ENCODE measurements at regions not wholly inside any gene's neighbourhood (a gene's known extent, or its start where the extent isn't known, plus 50 kb on each side); places are given as distances from the start of the nearest gene placed in this dataset.

GRCh38 chr3:82641701-82642100 lies 880.3 kb upstream of the GBE1 start:
- TF ChIP-seq CTCF (IDR thresholded peaks at IDR 0.05): no peak
- TF ChIP-seq POLR2A (IDR thresholded peaks at IDR 0.05): no peak
- no peak for TF ChIP-seq EP300 (IDR thresholded peaks at IDR 0.05)
- no peak for TF ChIP-seq POLR2AphosphoS5 (IDR thresholded peaks at IDR 0.05)
- H3K27ac ChIP-seq: no peak overlapping the region
- no peak overlapping the region for H3K4me3 ChIP-seq
- ATAC-seq: no peak
- H3K9me3 ChIP-seq: no peaks in the 10 kb centered on the region
- WGBS, 2 donors (ENCODE audit: low coverage in 1 of 2): 83 to 100% methylated on average over 2 of the region's 2 CpGs
- H3K27me3 ChIP-seq: no peaks in the 10 kb centered on the region
- H3K4me1 ChIP-seq: no peaks in the 10 kb centered on the region
- no peaks in the 10 kb centered on the region for H3K36me3 ChIP-seq

GRCh38 chr3:82640254-82640653 lies 878.8 kb upstream of the GBE1 start:
- 75% methylated on average over 2 of the region's 3 CpGs; no CpG with 5 or more reads in 1 of the 2 donors for WGBS, 2 donors (ENCODE audit: low coverage in 1 of 2)
- no peak overlapping the region for H3K27ac ChIP-seq
- H3K27me3 ChIP-seq: no peaks in the 10 kb centered on the region
- H3K4me1 ChIP-seq: no peaks in the 10 kb centered on the region
- H3K36me3 ChIP-seq: no peaks in the 10 kb centered on the region
- no peak for ATAC-seq
- H3K4me3 ChIP-seq: no peak overlapping the region
- no peaks in the 10 kb centered on the region for H3K9me3 ChIP-seq
- TF ChIP-seq POLR2A (IDR thresholded peaks at IDR 0.05) (no peak), CTCF (IDR thresholded peaks at IDR 0.05) (no peak), EP300 (IDR thresholded peaks at IDR 0.05) (no peak), POLR2AphosphoS5 (IDR thresholded peaks at IDR 0.05) (no peak)

GRCh38 chr3:82637574-82637973 lies 876.1 kb upstream of the GBE1 start:
- no peaks in the 10 kb centered on the region for H3K4me1 ChIP-seq
- H3K36me3 ChIP-seq: no peaks in the 10 kb centered on the region
- no peaks in the 10 kb centered on the region for H3K27me3 ChIP-seq
- H3K9me3 ChIP-seq: no peaks in the 10 kb centered on the region
- no peak overlapping the region for H3K4me3 ChIP-seq
- TF ChIP-seq POLR2AphosphoS5 (IDR thresholded peaks at IDR 0.05): no peak
- no peak for TF ChIP-seq EP300 (IDR thresholded peaks at IDR 0.05)
- TF ChIP-seq CTCF (IDR thresholded peaks at IDR 0.05): no peak
- TF ChIP-seq POLR2A (IDR thresholded peaks at IDR 0.05): no peak
- 67 to 80% methylated on average over 5 of the region's 5 CpGs for WGBS, 2 donors (ENCODE audit: low coverage in 1 of 2)
- no peak for ATAC-seq
- no peak overlapping the region for H3K27ac ChIP-seq

GRCh38 chr3:82636177-82636576 lies 874.7 kb upstream of the GBE1 start:
- H3K36me3 ChIP-seq: no peaks in the 10 kb centered on the region
- ATAC-seq: no peak
- H3K27me3 ChIP-seq: no peaks in the 10 kb centered on the region
- H3K4me1 ChIP-seq: no peaks in the 10 kb centered on the region
- H3K4me3 ChIP-seq: no peak overlapping the region
- TF ChIP-seq EP300 (IDR thresholded peaks at IDR 0.05) (no peak), POLR2A (IDR thresholded peaks at IDR 0.05) (no peak), POLR2AphosphoS5 (IDR thresholded peaks at IDR 0.05) (no peak)
- no peak overlapping the region for H3K27ac ChIP-seq
- no peaks in the 10 kb centered on the region for H3K9me3 ChIP-seq
- 64 to 75% methylated on average over 1 of the region's 1 CpG for WGBS, 2 donors (ENCODE audit: low coverage in 1 of 2)

- Histone ChIP-seq H3K4me3 (no peak overlapping the region), H3K4me1 (no peaks in the 10 kb centered on the region), H3K9me3 (no peaks in the 10 kb centered on the region), H3K36me3 (no peaks in the 10 kb centered on the region), H3K27me3 (no peaks in the 10 kb centered on the region), H3K27ac (no peak overlapping the region)
- WGBS, 2 donors (ENCODE audit: low coverage in 1 of 2): 43 to 71% methylated on average over 1 of the region's 1 CpG
- TF ChIP-seq CTCF (IDR thresholded peaks at IDR 0.05) (no peak), POLR2A (IDR thresholded peaks at IDR 0.05) (no peak), POLR2AphosphoS5 (IDR thresholded peaks at IDR 0.05) (no peak), EP300 (IDR thresholded peaks at IDR 0.05) (no peak)
- no peak for ATAC-seq
Observed at GRCh38 chr3:82633319-82633718, 871.9 kb upstream of the GBE1 start.
